ENCODE measurements at regions not wholly inside any gene's neighbourhood (a gene's known extent, or its start where the extent isn't known, plus 50 kb on each side); places are given as distances from the start of the nearest gene placed in this dataset.
"Not testable (repeated sequence)": the region's sequence is repeated elsewhere in the genome, so short reads cannot be mapped to it uniquely, and the experiment has no call there.

DNA sequence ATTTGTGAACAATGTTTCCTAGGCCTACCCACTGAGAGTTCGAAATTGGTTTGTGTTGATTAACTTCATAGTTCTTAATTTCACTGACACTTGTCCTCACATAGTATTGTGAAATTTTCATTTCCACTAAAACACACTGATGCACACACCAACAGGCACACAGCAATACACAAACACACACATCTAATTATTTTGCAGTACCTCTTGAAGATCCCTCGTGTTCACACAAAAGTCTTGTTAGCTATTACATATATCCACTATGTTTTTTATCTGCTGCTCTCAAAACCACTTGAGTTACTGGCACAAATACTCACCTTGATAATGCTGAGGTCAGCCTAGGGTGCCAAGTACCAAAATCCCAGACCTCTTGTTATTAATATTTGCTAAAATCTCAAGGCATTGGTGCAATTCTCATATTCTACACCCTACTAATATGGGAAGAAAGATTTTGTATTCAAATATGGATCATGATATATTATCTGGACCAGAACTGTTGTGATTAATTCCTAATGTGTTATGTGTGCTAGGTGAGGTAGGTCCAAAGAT lies 767.4 kb upstream of the CDH10 start:
- no peaks in the 10 kb centered on the region for H3K9me3 ChIP-seq
- H3K9me3 Mint-ChIP-seq (ENCODE audit: unreplicated experiment), result peaks cover 9% of the 10 kb centered on the region
- H3K36me3 ChIP-seq (ENCODE audit: control insufficient read depth, insufficient read depth, low read length), result no peaks in the 10 kb centered on the region
- no peak overlapping the region for H3K27ac Mint-ChIP-seq (ENCODE audit: unreplicated experiment)
- no peaks in the 10 kb centered on the region for H3K4me1 Mint-ChIP-seq (ENCODE audit: low read depth, unreplicated experiment)
- BruUV-seq (replicated peaks), result no TSS peak
- no peaks in the 10 kb centered on the region for H3K27me3 ChIP-seq (replicated peaks; ENCODE audit: control insufficient read depth, insufficient read depth, low read length)
- CTCF ChIA-PET, result no interaction called here
- H3K4me1 ChIP-seq, result no peaks in the 10 kb centered on the region
- H3K4me3 Mint-ChIP-seq (ENCODE audit: unreplicated experiment), result no peak overlapping the region
- no peak for DNase-seq
- H3K27me3 Mint-ChIP-seq (ENCODE audit: insufficient read depth, unreplicated experiment), result no peaks in the 10 kb centered on the region
- intact Hi-C loops (cut with micrococcal nuclease; ENCODE audit: unreplicated experiment), result no loop called here
- H3K36me3 Mint-ChIP-seq (ENCODE audit: insufficient read depth, unreplicated experiment), result no peaks in the 10 kb centered on the region
- H3K4me3 ChIP-seq (ENCODE audit: low read depth, low read length), result no peak overlapping the region
- POLR2A ChIA-PET, result no interaction called here
- TF ChIP-seq CTCF (IDR thresholded peaks at IDR 0.05; ENCODE audit: insufficient read depth in 1 of 2, low read depth in 1 of 2, low read length in 1 of 2, severe bottlenecking in 1 of 2, unreplicated experiment in 1 of 2), result no peak

- H3K9me3 Mint-ChIP-seq (ENCODE audit: unreplicated experiment), result peaks cover 11% of the 10 kb centered on the region
Measured at GRCh38 chr5:25407365-25407764, 762.6 kb upstream of the CDH10 start.

DNA sequence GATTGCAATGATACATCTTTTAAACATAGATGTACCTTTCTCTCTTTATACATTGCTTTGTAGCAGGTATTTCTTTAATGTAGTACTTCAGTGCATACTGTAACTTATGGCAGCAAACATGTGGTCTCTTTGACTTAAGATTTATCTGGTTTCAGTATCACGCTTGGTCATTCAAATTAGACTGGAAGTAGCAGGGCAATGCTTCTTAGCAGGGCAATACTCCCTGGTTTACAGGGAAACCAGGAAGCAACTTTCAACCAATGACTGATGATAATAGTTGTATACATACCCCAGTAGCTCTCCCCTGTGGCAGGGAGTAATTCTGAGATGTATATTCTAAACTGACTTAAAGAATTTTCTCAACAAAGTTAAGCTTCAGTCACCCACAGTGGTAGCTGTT lies 761.1 kb upstream of the CDH10 start:
- Mint-ChIP-seq H3K27ac (ENCODE audit: unreplicated experiment) (no peak overlapping the region), H3K36me3 (ENCODE audit: insufficient read depth, unreplicated experiment) (no peaks in the 10 kb centered on the region), H3K9me3 (ENCODE audit: unreplicated experiment) (peaks cover 23% of the 10 kb centered on the region), H3K4me1 (ENCODE audit: low read depth, unreplicated experiment) (no peaks in the 10 kb centered on the region), H3K4me3 (ENCODE audit: unreplicated experiment) (no peak overlapping the region), H3K27me3 (ENCODE audit: insufficient read depth, unreplicated experiment) (no peaks in the 10 kb centered on the region)
- Histone ChIP-seq H3K36me3 (ENCODE audit: control insufficient read depth, insufficient read depth, low read length) (no peaks in the 10 kb centered on the region), H3K9me3 (no peaks in the 10 kb centered on the region), H3K4me3 (ENCODE audit: low read depth, low read length) (no peak overlapping the region), H3K4me1 (no peaks in the 10 kb centered on the region), H3K27me3 (replicated peaks; ENCODE audit: control insufficient read depth, insufficient read depth, low read length) (no peaks in the 10 kb centered on the region)
- CTCF ChIA-PET, result no interaction called here
- no peak for TF ChIP-seq CTCF (IDR thresholded peaks at IDR 0.05; ENCODE audit: insufficient read depth in 1 of 2, low read depth in 1 of 2, low read length in 1 of 2, severe bottlenecking in 1 of 2, unreplicated experiment in 1 of 2)
- POLR2A ChIA-PET, result no interaction called here
- no TSS peak for BruUV-seq (replicated peaks)
- intact Hi-C loops (cut with micrococcal nuclease; ENCODE audit: unreplicated experiment), result no loop called here
- no peak for DNase-seq

More at GRCh38 chr5:25407365-25407764, 762.6 kb upstream of the CDH10 start:
- H3K36me3 Mint-ChIP-seq (ENCODE audit: insufficient read depth, unreplicated experiment); intact Hi-C loops (cut with micrococcal nuclease; ENCODE audit: unreplicated experiment); H3K4me3 ChIP-seq (ENCODE audit: low read depth, low read length); H3K27me3 Mint-ChIP-seq (ENCODE audit: insufficient read depth, unreplicated experiment); H3K4me1 Mint-ChIP-seq (ENCODE audit: low read depth, unreplicated experiment); H3K27me3 ChIP-seq (replicated peaks; ENCODE audit: control insufficient read depth, insufficient read depth, low read length); H3K27ac Mint-ChIP-seq (ENCODE audit: unreplicated experiment); DNase-seq; POLR2A ChIA-PET; CTCF ChIA-PET; BruUV-seq (replicated peaks); H3K4me1 ChIP-seq; H3K9me3 ChIP-seq; H3K36me3 ChIP-seq (ENCODE audit: control insufficient read depth, insufficient read depth, low read length); H3K4me3 Mint-ChIP-seq (ENCODE audit: unreplicated experiment): not testable (repeated sequence)
